K562 (cell line): ENCODE measurements at regions not wholly inside any gene's neighbourhood (a gene's known extent, or its start where the extent isn't known, plus 50 kb on each side); places are given as distances from the start of the nearest gene placed in this dataset.

Experiments
- ATAC-seq: fragments of 200-7000 bp; cut with Tn5 transposase; 3 replicates; pipeline ENCODE4 v1.9.1; 2020; ENCODE audit warnings: moderate library complexity
- BruUV-seq: library from RNA; stranded (reverse); fragments of 400-500 nt; replicated peaks from 2 replicates; lab custom pipeline; 2021; lab: Mats Ljungman, UMichigan
- CTCF ChIA-PET: fragments of 300-600 bp; formaldehyde crosslinking; extraction: SDS; loops from one replicate; lab custom pipeline; 2021; ENCODE audit warnings: low intra/inter-chr PET ratio; lab: Yijun Ruan, JAX
- POLR2A ChIA-PET: fragments of 300-600, 350-650 bp; sonication (Branson Sonifier 250); formaldehyde crosslinking; extraction: SDS; loops from one replicate; lab custom pipeline; 2021; ENCODE audit warnings: antibody characterized with exemption, inconsistent platforms; lab: Yijun Ruan, JAX
- DNase-seq, 4 experiments: peaks; one replicate each; pipeline versions ENCODE4 v3.0.0 to v3.0.0-alpha.2; 2011 to 2018; ENCODE audit warnings: low spot score in 3 of 4, mixed read lengths in 3 of 4; ENCODE audit errors: extremely low read depth in 1 of 4
- FAIRE-seq: peaks from 2 replicates; lab custom pipeline; 2011; peaks lifted over from hg19 to GRCh38; lab: Jason Lieb, UNC
- H2AFZ ChIP-seq: 2 replicates; pipeline ENCODE4 v1.6.0; 2011; ENCODE audit warnings: low read depth, low read length, control low read depth, inconsistent platforms
- H3K27ac ChIP-seq: fragments of 200-600 bp; 3 replicates; pipeline ENCODE4 v1.8.0; 2011; ENCODE audit warnings: low read depth, mild to moderate bottlenecking, control low read depth, inconsistent platforms, low read length, moderate library complexity, mixed read lengths; ENCODE audit errors: extremely low read depth
- H3K27me3 ChIP-seq, 2 experiments: fragments of 300-600 bp in 1 of 2; 2 replicates in 1 of 2; 3 replicates in 1 of 2; pipeline versions ENCODE4 v1.6.0 to v1.8.0; 2011; ENCODE audit warnings: inconsistent platforms in 2 of 2, low read length in 2 of 2, mild to moderate bottlenecking in 1 of 2, mixed read lengths in 1 of 2, moderate library complexity in 1 of 2; ENCODE audit not compliant: control insufficient read depth in 2 of 2, insufficient read depth in 2 of 2
- H3K36me3 ChIP-seq: fragments of 300-600 bp; 3 replicates; pipeline ENCODE4 v1.8.0; 2011; ENCODE audit warnings: mild to moderate bottlenecking, low read length, inconsistent platforms; ENCODE audit not compliant: control insufficient read depth, insufficient read depth
- H3K4me1 ChIP-seq, 2 experiments: fragments of 200-600 bp in 1 of 2; replicated peaks in 1 of 2; 2 replicates in 1 of 2; 3 replicates in 1 of 2; pipeline versions ENCODE4 v1.5.1 to v1.8.0; 2011; ENCODE audit warnings: inconsistent platforms in 2 of 2, low read length in 2 of 2, mild to moderate bottlenecking in 1 of 2, mixed read lengths in 1 of 2, moderate library complexity in 1 of 2; ENCODE audit not compliant: control insufficient read depth in 2 of 2, insufficient read depth in 2 of 2
- H3K4me2 ChIP-seq: 2 replicates; pipeline ENCODE4 v1.6.1; 2011; ENCODE audit warnings: low read length, control low read depth, inconsistent platforms, mixed read lengths; ENCODE audit not compliant: insufficient read depth
- H3K4me3 ChIP-seq: fragments of 200-600 bp; sonication (generic), shearing (Covaris generic); 2 replicates; pipeline ENCODE4 v1.5.1; 2016; ENCODE audit warnings: control low read depth, inconsistent platforms
- H3K79me2 ChIP-seq: fragments of 200-600 bp; 3 replicates; pipeline ENCODE4 v1.8.0; 2011; ENCODE audit warnings: low read length, inconsistent platforms; ENCODE audit not compliant: control insufficient read depth, insufficient read depth
- H3K9ac ChIP-seq, 2 experiments: 2 replicates each; pipeline versions ENCODE4 v1.6.0 to v1.6.1; 2011; ENCODE audit warnings: low read depth in 2 of 2, low read length in 2 of 2, control low read depth in 1 of 2, inconsistent platforms in 1 of 2, mild to moderate bottlenecking in 1 of 2, mixed read lengths in 1 of 2; ENCODE audit not compliant: insufficient read depth in 1 of 2
- H3K9me1 ChIP-seq: one replicate; pipeline ENCODE4 v1.6.0; 2011; ENCODE audit warnings: inconsistent platforms, mild to moderate bottlenecking, low read length, moderate library complexity; ENCODE audit not compliant: control insufficient read depth, insufficient read depth
- H3K9me3 ChIP-seq: replicated peaks from 2 replicates; pipeline ENCODE4 v1.5.1; 2011; ENCODE audit warnings: low read depth, low read length, inconsistent platforms; ENCODE audit not compliant: control insufficient read depth, insufficient read depth
- H4K20me1 ChIP-seq: replicated peaks from 2 replicates; pipeline ENCODE4 v1.6.1; 2011; ENCODE audit warnings: low read length, inconsistent platforms, mixed read lengths; ENCODE audit not compliant: control insufficient read depth, insufficient read depth
- HDAC2 ChIP-seq: fragments of 450-650 bp; IDR thresholded peaks from 2 replicates; pipeline ENCODE4 v1.6.1; 2016; ENCODE audit warnings: mild to moderate bottlenecking
- LCOR ChIP-seq: sonication (generic); formaldehyde crosslinking; IDR thresholded peaks from 2 replicates; pipeline ENCODE4 v1.8.0; 2022; ENCODE audit warnings: mild to moderate bottlenecking, missing genetic modification reagents
- RAD21 ChIP-seq, 2 experiments: fragments of 250-450 bp in 1 of 2; fragments of 450-650 bp in 1 of 2; sonication (Bioruptor Pico) in 1 of 2; formaldehyde crosslinking in 1 of 2; IDR thresholded peaks in 1 of 2; conservative IDR thresholded peaks in 1 of 2; 2 replicates each; pipeline versions ENCODE4 v1.4.0 to v1.8.0; 2020 to 2022; ENCODE audit warnings: mild to moderate bottlenecking in 2 of 2, moderate library complexity in 1 of 2
- STAT5B ChIP-seq: fragments of 250-450 bp; sonication (Bioruptor Pico); IDR thresholded peaks from 2 replicates; pipeline ENCODE4 v1.8.0; 2021; ENCODE audit warnings: mild to moderate bottlenecking, inconsistent platforms
- TOE1 ChIP-seq, 2 experiments: fragments of 450-650 bp in 1 of 2; sonication (generic) in 1 of 2; formaldehyde crosslinking in 1 of 2; IDR thresholded peaks; 2 replicates each; pipeline versions ENCODE4 v1.7.1 to v1.8.0; 2016 to 2022; ENCODE audit warnings: borderline replicate concordance in 2 of 2, mild to moderate bottlenecking in 2 of 2, antibody characterized with exemption in 1 of 2, inconsistent platforms in 1 of 2, low read depth in 1 of 2, missing genetic modification reagents in 1 of 2, moderate library complexity in 1 of 2
- ZNF384 ChIP-seq: IDR thresholded peaks from 2 replicates; pipeline ENCODE4 v1.6.1; 2012; ENCODE audit warnings: low read depth, low read length, improper control_type of control experiment
- WGBS: fragments of 100-300 bp; shearing (Covaris generic); methylation state at CpG from one replicate; pipeline ENCODE4 v1.1.6; 2016; ENCODE audit warnings: low coverage, mixed read lengths; ENCODE audit not compliant: insufficient coverage; ENCODE audit errors: missing lambda C conversion rate; 5-methylcytosine and 5-hydroxymethylcytosine counted together
- in situ Hi-C: fragments of 300-500 bp; cut with MboI; formaldehyde crosslinking; loops from 4 replicates; pipeline ENCODE4 v1.15.0; 2018; ENCODE audit warnings: inconsistent platforms, mixed read lengths
- intact Hi-C: fragments of 100-400 bp; cut with micrococcal nuclease; formaldehyde crosslinking; loops from 2 replicates; pipeline ENCODE4 v1.14.2; 2022
- TF ChIP-seq, protein P1 (sequence below), 3 experiments: IDR thresholded peaks in 2 of 3; conservative IDR thresholded peaks in 1 of 3; 2 replicates each; pipeline ENCODE4 v1.5.1; 2011 to 2012; ENCODE audit warnings: low read length in 3 of 3, mild to moderate bottlenecking in 3 of 3, control low read depth in 2 of 3, improper control_type of control experiment in 1 of 3, inconsistent platforms in 1 of 3, low read depth in 1 of 3, mixed read lengths in 1 of 3, moderate library complexity in 1 of 3; ENCODE audit not compliant: insufficient read depth in 2 of 3
- TF ChIP-seq, protein P2 (sequence below): IDR thresholded peaks from 2 replicates; pipeline ENCODE4 v1.6.1; 2011; ENCODE audit warnings: borderline replicate concordance, low read depth, mild to moderate bottlenecking, moderate library complexity, low read length; ENCODE audit not compliant: insufficient read depth, poor library complexity, severe bottlenecking

DNA sequence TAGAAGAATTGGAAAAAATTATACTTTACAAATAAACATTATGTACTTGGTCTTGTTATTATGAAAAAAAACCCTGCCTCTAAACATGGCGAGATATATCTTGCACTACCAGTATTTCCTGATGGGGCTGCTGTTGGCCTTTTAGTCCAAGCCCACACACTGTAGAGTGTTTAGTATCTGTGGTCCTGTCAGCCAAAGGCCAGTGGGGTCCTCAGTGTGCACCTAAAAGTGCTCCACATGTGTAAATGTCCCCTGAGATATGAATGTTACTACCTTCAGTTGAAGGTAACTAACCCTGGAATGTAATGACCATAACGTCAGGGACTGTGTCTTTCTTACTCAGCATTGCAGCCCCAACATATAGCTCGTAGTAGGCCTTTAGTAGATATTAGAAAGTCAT is 71.1 kb upstream of the HK2 start:
- Histone ChIP-seq H3K4me2 (no peak overlapping the region), H3K9ac (no peak overlapping the region), H3K9me3 (no peaks in the 10 kb centered on the region), H3K4me1 (no peaks in the 10 kb centered on the region), H3K36me3 (no peaks in the 10 kb centered on the region), H2AFZ (no peak overlapping the region), H4K20me1 (no peaks in the 10 kb centered on the region), H3K4me3 (no peak overlapping the region), H3K27me3 (peaks cover 3 to 25% of the 10 kb centered on the region in 2 experiments; a peak in 4 of 5 replicates), H3K9me1 (no peaks in the 10 kb centered on the region), H3K79me2 (no peaks in the 10 kb centered on the region), H3K27ac (no peak overlapping the region)
- 0% methylated on average over 3 of the region's 3 CpGs for WGBS
- intact Hi-C loops (loop anchor here (1.0 kb wide), 1 partner anchor 114 kb away; no protein-coding TSS in a partner anchor), in situ Hi-C loops (no loop called here)
- ChIA-PET CTCF (interaction anchor here (1.3 kb wide), 1 partner anchor 113 kb away, joined by 5 read pairs; no protein-coding TSS in a partner anchor), POLR2A (no interaction called here)
- FAIRE-seq (peak; percentile 29), ATAC-seq (peak; percentile 82), DNase-seq (peak in 2 of 4 experiments; percentile 15 to 19)
- BruUV-seq = no TSS peak
- no peak for TF ChIP-seq TOE1 (IDR thresholded peaks at IDR 0.05; ENCODE audit: borderline replicate concordance)
- TF ChIP-seq TOE1 (CRISPR knock-in tag; IDR thresholded peaks at IDR 0.05; ENCODE audit: borderline replicate concordance, low read depth) = no peak
- TF ChIP-seq ZNF384 = 0 out of 2 replicates have a peak, but pooled peaks have one; percentile 13
- TF ChIP-seq STAT5B (CRISPR knock-in tag) = no peak
- no peak for TF ChIP-seq HDAC2
- TF ChIP-seq RAD21 (CRISPR knock-in tag; conservative IDR thresholded peaks at IDR 0.05 in 1 of 2, IDR thresholded peaks at IDR 0.05 in 1 of 2) = peak in 1 of 2 experiments; percentile 69; a peak in 2 of 4 replicates
- TF ChIP-seq LCOR (CRISPR knock-in tag) = no peak
- TF ChIP-seq, protein P1, sequence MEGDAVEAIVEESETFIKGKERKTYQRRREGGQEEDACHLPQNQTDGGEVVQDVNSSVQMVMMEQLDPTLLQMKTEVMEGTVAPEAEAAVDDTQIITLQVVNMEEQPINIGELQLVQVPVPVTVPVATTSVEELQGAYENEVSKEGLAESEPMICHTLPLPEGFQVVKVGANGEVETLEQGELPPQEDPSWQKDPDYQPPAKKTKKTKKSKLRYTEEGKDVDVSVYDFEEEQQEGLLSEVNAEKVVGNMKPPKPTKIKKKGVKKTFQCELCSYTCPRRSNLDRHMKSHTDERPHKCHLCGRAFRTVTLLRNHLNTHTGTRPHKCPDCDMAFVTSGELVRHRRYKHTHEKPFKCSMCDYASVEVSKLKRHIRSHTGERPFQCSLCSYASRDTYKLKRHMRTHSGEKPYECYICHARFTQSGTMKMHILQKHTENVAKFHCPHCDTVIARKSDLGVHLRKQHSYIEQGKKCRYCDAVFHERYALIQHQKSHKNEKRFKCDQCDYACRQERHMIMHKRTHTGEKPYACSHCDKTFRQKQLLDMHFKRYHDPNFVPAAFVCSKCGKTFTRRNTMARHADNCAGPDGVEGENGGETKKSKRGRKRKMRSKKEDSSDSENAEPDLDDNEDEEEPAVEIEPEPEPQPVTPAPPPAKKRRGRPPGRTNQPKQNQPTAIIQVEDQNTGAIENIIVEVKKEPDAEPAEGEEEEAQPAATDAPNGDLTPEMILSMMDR (IDR thresholded peaks at IDR 0.05 in 2 of 3, conservative IDR thresholded peaks at IDR 0.05 in 1 of 3; ENCODE audit: insufficient read depth in 2 of 3, low read depth in 1 of 3, low read length in 3 of 3) = peak; percentile 54 to 70 (median 65)
- TF ChIP-seq, protein P2, sequence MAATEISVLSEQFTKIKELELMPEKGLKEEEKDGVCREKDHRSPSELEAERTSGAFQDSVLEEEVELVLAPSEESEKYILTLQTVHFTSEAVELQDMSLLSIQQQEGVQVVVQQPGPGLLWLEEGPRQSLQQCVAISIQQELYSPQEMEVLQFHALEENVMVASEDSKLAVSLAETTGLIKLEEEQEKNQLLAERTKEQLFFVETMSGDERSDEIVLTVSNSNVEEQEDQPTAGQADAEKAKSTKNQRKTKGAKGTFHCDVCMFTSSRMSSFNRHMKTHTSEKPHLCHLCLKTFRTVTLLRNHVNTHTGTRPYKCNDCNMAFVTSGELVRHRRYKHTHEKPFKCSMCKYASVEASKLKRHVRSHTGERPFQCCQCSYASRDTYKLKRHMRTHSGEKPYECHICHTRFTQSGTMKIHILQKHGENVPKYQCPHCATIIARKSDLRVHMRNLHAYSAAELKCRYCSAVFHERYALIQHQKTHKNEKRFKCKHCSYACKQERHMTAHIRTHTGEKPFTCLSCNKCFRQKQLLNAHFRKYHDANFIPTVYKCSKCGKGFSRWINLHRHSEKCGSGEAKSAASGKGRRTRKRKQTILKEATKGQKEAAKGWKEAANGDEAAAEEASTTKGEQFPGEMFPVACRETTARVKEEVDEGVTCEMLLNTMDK = no peak
